ENCODE measurements at regions not wholly inside any gene's neighbourhood (a gene's known extent, or its start where the extent isn't known, plus 50 kb on each side); places are given as distances from the start of the nearest gene placed in this dataset.

DNA sequence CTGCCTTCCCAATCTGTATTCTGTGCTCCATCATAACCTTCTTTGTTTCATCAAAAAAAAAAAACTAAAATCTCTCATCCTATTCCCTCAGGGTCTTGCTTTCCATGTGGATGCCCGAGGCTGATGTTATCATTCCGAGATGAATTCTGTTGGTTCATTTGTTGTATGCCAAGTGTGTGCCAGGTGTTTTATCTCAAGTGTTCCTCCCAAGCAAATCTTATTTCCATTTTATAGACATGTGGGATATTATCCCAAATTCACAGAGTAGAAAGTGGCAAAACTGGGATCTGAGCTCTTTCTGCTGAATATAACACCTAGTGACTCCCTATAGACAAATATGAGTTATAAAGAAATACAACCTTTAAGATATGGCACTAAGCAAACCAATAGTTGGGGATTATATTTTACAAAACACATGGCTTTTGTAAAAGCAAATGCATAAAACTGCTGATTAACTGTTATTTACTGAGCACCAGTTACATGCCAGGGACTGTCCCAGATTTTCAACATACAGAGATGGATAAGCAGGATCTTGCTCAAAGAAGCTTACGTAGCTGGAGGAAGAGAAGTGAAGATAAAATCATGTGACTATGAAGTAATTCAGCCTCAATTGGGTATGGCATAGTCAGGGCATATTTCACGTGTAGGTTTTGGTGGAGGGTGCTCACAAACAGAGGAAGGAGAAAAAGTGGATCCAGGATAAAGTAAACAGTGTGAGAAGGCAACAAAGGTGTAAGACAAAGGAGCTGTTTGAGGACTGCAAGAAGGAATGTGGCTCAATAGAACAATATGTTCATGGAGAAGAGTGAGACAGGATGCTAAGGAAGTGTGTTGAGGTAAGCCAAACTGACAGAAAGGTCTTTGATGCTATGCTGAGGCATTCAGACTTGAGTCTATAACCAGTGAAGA is 143.3 kb upstream of the ADAMTSL1 start:
- Histone ChIP-seq H2AFZ (ENCODE audit: low read length) (no peak overlapping the region), H3K9ac (ENCODE audit: low read length) (no peak overlapping the region), H3K4me2 (ENCODE audit: low read depth, low read length, poor library complexity, severe bottlenecking) (no peak overlapping the region), H3K27ac (ENCODE audit: low read length) (no peak overlapping the region), H3K27me3 (ENCODE audit: low read length) (no peaks in the 10 kb centered on the region), H3K4me1 (ENCODE audit: low read length) (no peaks in the 10 kb centered on the region), H3K9me2 (replicated peaks; ENCODE audit: insufficient read depth, low read length) (no peaks in the 10 kb centered on the region), H3K36me3 (ENCODE audit: insufficient read depth, low read length) (no peaks in the 10 kb centered on the region), H4K20me1 (ENCODE audit: insufficient read depth, low read depth, low read length) (no peaks in the 10 kb centered on the region), H3K9me3 (ENCODE audit: low read length) (no peaks in the 10 kb centered on the region), H3K4me3 (ENCODE audit: low read length) (no peak overlapping the region), H3K79me2 (ENCODE audit: low read length) (no peaks in the 10 kb centered on the region)
- no peak for DNase-seq

- Histone ChIP-seq H3K9me3 (ENCODE audit: low read length) (no peaks in the 10 kb centered on the region), H3K27ac (ENCODE audit: low read length) (no peak overlapping the region), H3K4me2 (ENCODE audit: low read depth, low read length, poor library complexity, severe bottlenecking) (no peak overlapping the region), H3K79me2 (ENCODE audit: low read length) (no peaks in the 10 kb centered on the region), H3K36me3 (ENCODE audit: insufficient read depth, low read length) (no peaks in the 10 kb centered on the region), H4K20me1 (ENCODE audit: insufficient read depth, low read depth, low read length) (no peaks in the 10 kb centered on the region), H2AFZ (ENCODE audit: low read length) (no peak overlapping the region), H3K9ac (ENCODE audit: low read length) (no peak overlapping the region), H3K9me2 (replicated peaks; ENCODE audit: insufficient read depth, low read length) (no peaks in the 10 kb centered on the region), H3K4me3 (ENCODE audit: low read length) (no peak overlapping the region), H3K27me3 (ENCODE audit: low read length) (no peaks in the 10 kb centered on the region), H3K4me1 (ENCODE audit: low read length) (no peaks in the 10 kb centered on the region)
- no peak for DNase-seq
These were observed 142.7 kb upstream of the ADAMTSL1 start for GRCh38 chr9:18331310-18331684.

- H3K4me1 ChIP-seq (ENCODE audit: low read length): no peaks in the 10 kb centered on the region
- no peaks in the 10 kb centered on the region for H3K9me2 ChIP-seq (replicated peaks; ENCODE audit: insufficient read depth, low read length)
- no peak for DNase-seq
- H2AFZ ChIP-seq (ENCODE audit: low read length): no peak overlapping the region
- no peaks in the 10 kb centered on the region for H3K27me3 ChIP-seq (ENCODE audit: low read length)
- no peaks in the 10 kb centered on the region for H3K79me2 ChIP-seq (ENCODE audit: low read length)
- no peak overlapping the region for H3K4me3 ChIP-seq (ENCODE audit: low read length)
- H3K27ac ChIP-seq (ENCODE audit: low read length): no peak overlapping the region
- no peak overlapping the region for H3K4me2 ChIP-seq (ENCODE audit: low read depth, low read length, poor library complexity, severe bottlenecking)
- H3K36me3 ChIP-seq (ENCODE audit: insufficient read depth, low read length): no peaks in the 10 kb centered on the region
- no peak overlapping the region for H3K9ac ChIP-seq (ENCODE audit: low read length)
- no peaks in the 10 kb centered on the region for H3K9me3 ChIP-seq (ENCODE audit: low read length)
- no peaks in the 10 kb centered on the region for H4K20me1 ChIP-seq (ENCODE audit: insufficient read depth, low read depth, low read length)
These were observed 142.1 kb upstream of the ADAMTSL1 start for GRCh38 chr9:18331808-18332209.

DNA sequence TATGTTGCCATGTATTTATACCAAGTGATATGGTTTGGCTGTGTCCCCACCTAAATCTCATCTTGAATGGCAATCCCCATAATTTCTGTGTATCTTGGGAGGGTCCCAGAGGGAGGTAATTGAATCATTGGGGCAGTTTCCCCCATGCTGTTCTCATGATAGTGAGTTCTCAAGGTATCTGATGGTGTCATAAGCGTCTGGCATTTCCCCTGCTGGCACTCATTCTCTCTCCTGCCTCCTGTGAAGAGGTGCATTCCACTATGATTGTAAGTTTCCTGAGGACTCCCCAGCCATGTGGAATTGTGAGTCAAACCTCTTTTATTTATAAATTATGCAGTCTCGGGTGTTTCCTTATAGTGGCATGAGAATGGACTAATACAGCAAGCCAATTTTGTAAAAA is 140.8 kb upstream of the ADAMTSL1 start:
- Histone ChIP-seq H3K4me3 (ENCODE audit: low read length) (no peak overlapping the region), H3K9me2 (replicated peaks; ENCODE audit: insufficient read depth, low read length) (no peaks in the 10 kb centered on the region), H4K20me1 (ENCODE audit: insufficient read depth, low read depth, low read length) (no peaks in the 10 kb centered on the region), H3K4me2 (ENCODE audit: low read depth, low read length, poor library complexity, severe bottlenecking) (no peak overlapping the region), H3K27me3 (ENCODE audit: low read length) (no peaks in the 10 kb centered on the region), H3K27ac (ENCODE audit: low read length) (no peak overlapping the region), H3K4me1 (ENCODE audit: low read length) (no peaks in the 10 kb centered on the region), H3K9me3 (ENCODE audit: low read length) (no peaks in the 10 kb centered on the region), H3K36me3 (ENCODE audit: insufficient read depth, low read length) (no peaks in the 10 kb centered on the region), H2AFZ (ENCODE audit: low read length) (no peak overlapping the region), H3K79me2 (ENCODE audit: low read length) (no peaks in the 10 kb centered on the region), H3K9ac (ENCODE audit: low read length) (no peak overlapping the region)
- DNase-seq: no peak

- Histone ChIP-seq H3K79me2 (ENCODE audit: low read length) (no peaks in the 10 kb centered on the region), H3K36me3 (ENCODE audit: insufficient read depth, low read length) (no peaks in the 10 kb centered on the region), H3K27me3 (ENCODE audit: low read length) (no peaks in the 10 kb centered on the region), H3K27ac (ENCODE audit: low read length) (no peak overlapping the region), H4K20me1 (ENCODE audit: insufficient read depth, low read depth, low read length) (no peaks in the 10 kb centered on the region), H3K4me3 (ENCODE audit: low read length) (no peak overlapping the region), H3K9me3 (ENCODE audit: low read length) (no peaks in the 10 kb centered on the region), H3K4me1 (ENCODE audit: low read length) (no peaks in the 10 kb centered on the region), H3K9me2 (replicated peaks; ENCODE audit: insufficient read depth, low read length) (no peaks in the 10 kb centered on the region), H3K4me2 (ENCODE audit: low read depth, low read length, poor library complexity, severe bottlenecking) (no peak overlapping the region), H3K9ac (ENCODE audit: low read length) (no peak overlapping the region), H2AFZ (ENCODE audit: low read length) (no peak overlapping the region)
- DNase-seq: no peak
These were observed 138.1 kb upstream of the ADAMTSL1 start for GRCh38 chr9:18335825-18336224.

- H3K4me3 ChIP-seq (ENCODE audit: low read length): no peak overlapping the region
- H4K20me1 ChIP-seq (ENCODE audit: insufficient read depth, low read depth, low read length): no peaks in the 10 kb centered on the region
- no peaks in the 10 kb centered on the region for H3K9me3 ChIP-seq (ENCODE audit: low read length)
- no peaks in the 10 kb centered on the region for H3K36me3 ChIP-seq (ENCODE audit: insufficient read depth, low read length)
- H3K27me3 ChIP-seq (ENCODE audit: low read length): no peaks in the 10 kb centered on the region
- no peak overlapping the region for H3K4me2 ChIP-seq (ENCODE audit: low read depth, low read length, poor library complexity, severe bottlenecking)
- H3K9ac ChIP-seq (ENCODE audit: low read length): no peak overlapping the region
- no peak overlapping the region for H2AFZ ChIP-seq (ENCODE audit: low read length)
- no peaks in the 10 kb centered on the region for H3K4me1 ChIP-seq (ENCODE audit: low read length)
- DNase-seq: no peak
- H3K79me2 ChIP-seq (ENCODE audit: low read length): no peaks in the 10 kb centered on the region
- no peak overlapping the region for H3K27ac ChIP-seq (ENCODE audit: low read length)
- H3K9me2 ChIP-seq (replicated peaks; ENCODE audit: insufficient read depth, low read length): no peaks in the 10 kb centered on the region
These were observed 135.9 kb upstream of the ADAMTSL1 start for GRCh38 chr9:18338042-18338441.

GRCh38 chr9:18343784-18344183 is 130.2 kb upstream of the ADAMTSL1 start:
- DNase-seq: no peak
- Histone ChIP-seq H3K4me2 (ENCODE audit: low read depth, low read length, poor library complexity, severe bottlenecking) (no peak overlapping the region), H3K4me3 (ENCODE audit: low read length) (no peak overlapping the region), H3K9ac (ENCODE audit: low read length) (no peak overlapping the region), H4K20me1 (ENCODE audit: insufficient read depth, low read depth, low read length) (no peaks in the 10 kb centered on the region), H2AFZ (ENCODE audit: low read length) (no peak overlapping the region), H3K9me2 (replicated peaks; ENCODE audit: insufficient read depth, low read length) (no peaks in the 10 kb centered on the region), H3K27me3 (ENCODE audit: low read length) (no peaks in the 10 kb centered on the region), H3K4me1 (ENCODE audit: low read length) (no peaks in the 10 kb centered on the region), H3K36me3 (ENCODE audit: insufficient read depth, low read length) (no peaks in the 10 kb centered on the region), H3K79me2 (ENCODE audit: low read length) (no peaks in the 10 kb centered on the region), H3K9me3 (ENCODE audit: low read length) (no peaks in the 10 kb centered on the region), H3K27ac (ENCODE audit: low read length) (no peak overlapping the region)

GRCh38 chr9:18346745-18347144 is 127.2 kb upstream of the ADAMTSL1 start:
- Histone ChIP-seq H2AFZ (ENCODE audit: low read length) (no peak overlapping the region), H3K27ac (ENCODE audit: low read length) (no peak overlapping the region), H3K4me3 (ENCODE audit: low read length) (no peak overlapping the region), H3K36me3 (ENCODE audit: insufficient read depth, low read length) (no peaks in the 10 kb centered on the region), H3K79me2 (ENCODE audit: low read length) (no peaks in the 10 kb centered on the region), H4K20me1 (ENCODE audit: insufficient read depth, low read depth, low read length) (no peaks in the 10 kb centered on the region), H3K4me1 (ENCODE audit: low read length) (no peaks in the 10 kb centered on the region), H3K9me3 (ENCODE audit: low read length) (no peaks in the 10 kb centered on the region), H3K9me2 (replicated peaks; ENCODE audit: insufficient read depth, low read length) (no peaks in the 10 kb centered on the region), H3K27me3 (ENCODE audit: low read length) (no peaks in the 10 kb centered on the region), H3K9ac (ENCODE audit: low read length) (no peak overlapping the region), H3K4me2 (ENCODE audit: low read depth, low read length, poor library complexity, severe bottlenecking) (no peak overlapping the region)
- no peak for DNase-seq
